DLD1 (cell line): ENCODE measurements at regions not wholly inside any gene's neighbourhood (a gene's known extent, or its start where the extent isn't known, plus 50 kb on each side); places are given as distances from the start of the nearest gene placed in this dataset.
"Not testable (repeated sequence)": the region's sequence is repeated elsewhere in the genome, so short reads cannot be mapped to it uniquely, and the experiment has no call there.

Source experiments
- in situ Hi-C: cut with HindIII; loops from 2 replicates; pipeline ENCODE4 v1.10.0; 2017; ENCODE audit warnings: low sequenced_read_pairs

- in situ Hi-C loops: no loop called here
Observed at GRCh38 chr4:19540859-19541540, 710.7 kb upstream of the SLIT2 start.

GRCh38 chr4:19539201-19539600, 712.5 kb upstream of the SLIT2 start:
- in situ Hi-C loops: no loop called here

- in situ Hi-C loops: no loop called here
Observed at GRCh38 chr4:19534159-19534558, 717.5 kb upstream of the SLIT2 start.

- in situ Hi-C loops: no loop called here
Observed at GRCh38 chr4:19531906-19532848, 719.5 kb upstream of the SLIT2 start.

- in situ Hi-C loops: no loop called here
Observed at GRCh38 chr4:19523964-19524363, 727.7 kb upstream of the SLIT2 start.

GRCh38 chr4:19522966-19523365, 728.7 kb upstream of the SLIT2 start:
- in situ Hi-C loops: no loop called here

GRCh38 chr4:19520939-19521520, 730.7 kb upstream of the SLIT2 start:
- in situ Hi-C loops: no loop called here

- in situ Hi-C loops: no loop called here
Observed at GRCh38 chr4:19514276-19515070, 737.2 kb upstream of the SLIT2 start.

GRCh38 chr4:19512086-19512485, 739.6 kb upstream of the SLIT2 start:
- in situ Hi-C loops: no loop called here

- in situ Hi-C loops: no loop called here
Observed at GRCh38 chr4:19510993-19511392, 740.7 kb upstream of the SLIT2 start.

- in situ Hi-C loops: no loop called here
Observed at GRCh38 chr4:19508442-19508841, 743.3 kb upstream of the SLIT2 start.

GRCh38 chr4:19497705-19498104, 754.0 kb upstream of the SLIT2 start:
- in situ Hi-C loops: no loop called here

- in situ Hi-C loops: no loop called here
Observed at GRCh38 chr4:19496756-19497155, 754.9 kb upstream of the SLIT2 start.

GRCh38 chr4:19494961-19495360, 756.7 kb upstream of the SLIT2 start:
- in situ Hi-C loops: no loop called here

GRCh38 chr4:19492606-19493005, 759.1 kb upstream of the SLIT2 start:
- in situ Hi-C loops: no loop called here

- in situ Hi-C loops: no loop called here
Observed at GRCh38 chr4:19486400-19486799, 765.3 kb upstream of the SLIT2 start.

GRCh38 chr4:19478791-19479190, 772.9 kb upstream of the SLIT2 start:
- in situ Hi-C loops: no loop called here

- in situ Hi-C loops: no loop called here
Observed at GRCh38 chr4:19473569-19473968, 778.1 kb upstream of the SLIT2 start.

- in situ Hi-C loops: no loop called here
Observed at GRCh38 chr4:19472666-19473065, 779.0 kb upstream of the SLIT2 start.

- in situ Hi-C loops: not testable (repeated sequence)
Observed at GRCh38 chr4:19470001-19470400, 781.7 kb upstream of the SLIT2 start.

GRCh38 chr4:19462117-19462516, 789.6 kb upstream of the SLIT2 start:
- in situ Hi-C loops: no loop called here
